CD14-positive monocyte (primary cell): ENCODE measurements at regions not wholly inside any gene's neighbourhood (a gene's known extent, or its start where the extent isn't known, plus 50 kb on each side); places are given as distances from the start of the nearest gene placed in this dataset.
"Not testable (repeated sequence)": the region's sequence is repeated elsewhere in the genome, so short reads cannot be mapped to it uniquely, and the experiment has no call there.

Source experiments
- DNase-seq, 3 donors: peaks; one replicate each; pipeline ENCODE4 v3.0.0-alpha.2; 2011 to 2022
- H2AFZ ChIP-seq: 2 replicates; pipeline ENCODE4 v1.6.0; 2012; ENCODE audit warnings: mild to moderate bottlenecking, low read depth, low read length, inconsistent platforms; ENCODE audit not compliant: insufficient read depth, poor library complexity, severe bottlenecking
- H3K27ac ChIP-seq, 2 donors: 1 replicate in 1 of 2; 2 replicates in 1 of 2; pipeline ENCODE4 v1.5.1; 2012 to 2013; ENCODE audit warnings: low read length in 2 of 2, control low read depth in 1 of 2, inconsistent platforms in 1 of 2, low read depth in 1 of 2, mild to moderate bottlenecking in 1 of 2
- H3K27me3 ChIP-seq, 2 donors: one replicate each; pipeline versions ENCODE4 v1.6.0 to v1.6.1; 2011 to 2013; ENCODE audit warnings: low read length in 2 of 2; ENCODE audit not compliant: control insufficient read depth in 2 of 2, insufficient read depth in 2 of 2
- H3K36me3 ChIP-seq, 2 donors: replicated peaks in 1 of 2; 1 replicate in 1 of 2; 2 replicates in 1 of 2; pipeline versions ENCODE4 v1.5.1 to v1.6.1; 2012 to 2013; ENCODE audit warnings: low read length in 2 of 2, control low read depth in 1 of 2, inconsistent platforms in 1 of 2, mild to moderate bottlenecking in 1 of 2; ENCODE audit not compliant: insufficient read depth in 2 of 2, control insufficient read depth in 1 of 2
- H3K4me1 ChIP-seq, 2 donors: 1 replicate in 1 of 2; 2 replicates in 1 of 2; pipeline versions ENCODE4 v1.5.1 to v1.6.1; 2012 to 2013; ENCODE audit warnings: low read length in 2 of 2, control low read depth in 1 of 2, inconsistent platforms in 1 of 2, mild to moderate bottlenecking in 1 of 2, moderate library complexity in 1 of 2; ENCODE audit not compliant: insufficient read depth in 2 of 2, control insufficient read depth in 1 of 2
- H3K4me2 ChIP-seq: replicated peaks from 2 replicates; pipeline ENCODE3; 2012; ENCODE audit warnings: low read length, moderate library complexity, mild to moderate bottlenecking; ENCODE audit not compliant: poor library complexity, severe bottlenecking; ENCODE audit errors: extremely low read depth
- H3K4me3 ChIP-seq, 3 experiments: fragments of 200-600 bp in 1 of 3; sonication (generic) in 1 of 3; replicated peaks in 1 of 3; 1 replicate in 2 of 3; 2 replicates in 1 of 3; pipeline ENCODE4 v1.5.1; 2011 to 2013; ENCODE audit warnings: low read length in 3 of 3, mild to moderate bottlenecking in 3 of 3, control low read depth in 2 of 3, low read depth in 2 of 3, inconsistent platforms in 1 of 3, moderate library complexity in 1 of 3
- H3K79me2 ChIP-seq: 2 replicates; pipeline ENCODE4 v1.6.0; 2012; ENCODE audit warnings: mild to moderate bottlenecking, control low read depth, inconsistent platforms, low read length, moderate library complexity; ENCODE audit not compliant: insufficient read depth
- H3K9ac ChIP-seq: 2 replicates; pipeline ENCODE4 v1.6.0; 2017; ENCODE audit warnings: low read length, mild to moderate bottlenecking; ENCODE audit not compliant: insufficient read depth, poor library complexity, severe bottlenecking
- H3K9me3 ChIP-seq, 2 donors: replicated peaks in 1 of 2; 1 replicate in 1 of 2; 2 replicates in 1 of 2; pipeline versions ENCODE4 v1.5.1 to v1.6.1; 2012 to 2013; ENCODE audit warnings: low read length in 2 of 2, control low read depth in 1 of 2; ENCODE audit not compliant: control insufficient read depth in 1 of 2, insufficient read depth in 1 of 2
- H4K20me1 ChIP-seq: 2 replicates; pipeline ENCODE4 v1.6.0; 2012; ENCODE audit warnings: mild to moderate bottlenecking, low read length, control low read depth, moderate library complexity; ENCODE audit not compliant: insufficient read depth
- H3K27ac Mint-ChIP-seq, 7 donors: one replicate each; pipeline ENCODE4 v1.8.0; 2020; ENCODE audit warnings: mild to moderate bottlenecking in 7 of 7, mixed read lengths in 7 of 7, moderate library complexity in 6 of 7, inconsistent platforms in 2 of 7
- H3K27me3 Mint-ChIP-seq, 3 donors: one replicate each; pipeline ENCODE4 v1.8.0; 2021 to 2022; ENCODE audit warnings: low read depth in 3 of 3, mild to moderate bottlenecking in 3 of 3, mixed read lengths in 3 of 3, moderate library complexity in 3 of 3, inconsistent platforms in 1 of 3
- H3K36me3 Mint-ChIP-seq, 2 donors: one replicate each; pipeline ENCODE4 v1.8.0; 2020; ENCODE audit warnings: mixed read lengths in 2 of 2, inconsistent platforms in 1 of 2, mild to moderate bottlenecking in 1 of 2
- H3K4me1 Mint-ChIP-seq: one replicate; pipeline ENCODE4 v1.8.0; 2020; ENCODE audit warnings: mild to moderate bottlenecking, mixed read lengths
- H3K4me3 Mint-ChIP-seq, 2 donors: one replicate each; pipeline ENCODE4 v1.8.0; 2020; ENCODE audit warnings: mild to moderate bottlenecking in 2 of 2, mixed read lengths in 2 of 2, moderate library complexity in 1 of 2
- H3K9me3 Mint-ChIP-seq, 7 donors: one replicate each; pipeline ENCODE4 v1.8.0; 2020 to 2022; ENCODE audit warnings: mixed read lengths in 7 of 7, mild to moderate bottlenecking in 6 of 7, moderate library complexity in 6 of 7, inconsistent platforms in 2 of 7
- CTCF ChIP-seq: fragments of 200-600 bp; IDR thresholded peaks from one replicate; pipeline ENCODE4 v1.8.0; 2022; ENCODE audit warnings: antibody characterized with exemption, mild to moderate bottlenecking
- WGBS: methylation state at CpG from one replicate; pipeline ENCODE4 v1.1.5; 2013; ENCODE audit warnings: missing lambda C conversion rate; ENCODE audit not compliant: insufficient coverage; 5-methylcytosine and 5-hydroxymethylcytosine counted together
- intact Hi-C, 2 donors: fragments of 100-400 bp; cut with micrococcal nuclease; formaldehyde crosslinking; loops; one replicate each; pipeline versions ENCODE4 v1.15.0 to v1.15.1; 2023

- Histone ChIP-seq H3K9me3 (no peaks in the 10 kb centered on the region), H3K79me2 (no peaks in the 10 kb centered on the region), H3K4me3 (no peak overlapping the region), H3K27ac (no peak overlapping the region), H3K4me2 (no peak overlapping the region), H2AFZ (no peak overlapping the region), H3K27me3 (no peaks in the 10 kb centered on the region), H4K20me1 (no peaks in the 10 kb centered on the region), H3K36me3 (no peaks in the 10 kb centered on the region), H3K4me1 (no peaks in the 10 kb centered on the region), H3K9ac (no peak overlapping the region)
- TF ChIP-seq CTCF = no peak
- no CpG with 5 or more reads among the region's 8 CpGs for WGBS
- Mint-ChIP-seq H3K27ac (no peak overlapping the region), H3K27me3 (peaks cover 0 to 2% (median 1%) of the 10 kb centered on the region in 3 donors), H3K36me3 (no peaks in the 10 kb centered on the region), H3K4me1 (no peaks in the 10 kb centered on the region), H3K4me3 (no peak overlapping the region), H3K9me3 (peaks cover 0 to 1% (median 0%) of the 10 kb centered on the region in 7 donors)
- intact Hi-C loops = no loop called here
- no peak for DNase-seq
Measured at GRCh38 chr16:79882340-79883005, 281.9 kb upstream of the MAF start.

- H3K4me1 Mint-ChIP-seq, H3K4me3 ChIP-seq, H3K36me3 Mint-ChIP-seq, H3K9ac ChIP-seq, H3K79me2 ChIP-seq, H4K20me1 ChIP-seq, H3K27me3 ChIP-seq, H3K27ac ChIP-seq, H3K27me3 Mint-ChIP-seq, H2AFZ ChIP-seq, H3K27ac Mint-ChIP-seq, H3K9me3 Mint-ChIP-seq, H3K4me3 Mint-ChIP-seq, DNase-seq, H3K4me1 ChIP-seq, intact Hi-C loops, H3K9me3 ChIP-seq, H3K36me3 ChIP-seq, H3K4me2 ChIP-seq: not testable (repeated sequence)
- no CpG with 5 or more reads among the region's 9 CpGs for WGBS
Measured at GRCh38 chr16:79881107-79881506, 280.6 kb upstream of the MAF start.
